Trophoblast cell (in vitro differentiated cells and primary cell): ENCODE measurements at regions not wholly inside any gene's neighbourhood (a gene's known extent, or its start where the extent isn't known, plus 50 kb on each side); places are given as distances from the start of the nearest gene placed in this dataset.

Experiments
- DNase-seq, 2 donors: peaks; one replicate each; pipeline ENCODE4 v3.0.0-alpha.2; 2016
- H2AFZ ChIP-seq: 2 replicates; pipeline ENCODE4 v1.6.1; 2013; ENCODE audit warnings: low read length, moderate library complexity, mild to moderate bottlenecking; ENCODE audit not compliant: insufficient read depth, poor library complexity
- H2AK5ac ChIP-seq: 2 replicates; pipeline ENCODE4 v1.6.1; 2013; ENCODE audit warnings: mild to moderate bottlenecking, low read length
- H2BK120ac ChIP-seq: 2 replicates; pipeline ENCODE4 v1.6.1; 2013; ENCODE audit warnings: low read length, mild to moderate bottlenecking, moderate library complexity; ENCODE audit not compliant: insufficient read depth, poor library complexity
- H2BK12ac ChIP-seq: 2 replicates; pipeline ENCODE4 v1.6.1; 2013; ENCODE audit warnings: mild to moderate bottlenecking, low read length, moderate library complexity
- H2BK5ac ChIP-seq: 2 replicates; pipeline ENCODE4 v1.6.1; 2013; ENCODE audit warnings: low read length, low read depth, moderate library complexity, mild to moderate bottlenecking; ENCODE audit not compliant: poor library complexity
- H3K14ac ChIP-seq: 2 replicates; pipeline ENCODE4 v1.6.1; 2013; ENCODE audit warnings: mild to moderate bottlenecking, low read length
- H3K18ac ChIP-seq: 2 replicates; pipeline ENCODE4 v1.6.1; 2013; ENCODE audit warnings: mild to moderate bottlenecking, low read length
- H3K23ac ChIP-seq: 2 replicates; pipeline ENCODE4 v1.6.1; 2013; ENCODE audit warnings: low read length
- H3K27ac ChIP-seq: 2 replicates; pipeline ENCODE4 v1.5.1; 2013; ENCODE audit warnings: low read depth, mild to moderate bottlenecking, inconsistent platforms, low read length, moderate library complexity
- H3K27me3 ChIP-seq: 2 replicates; pipeline ENCODE4 v1.6.1; 2013; ENCODE audit warnings: inconsistent platforms, mild to moderate bottlenecking, low read length, moderate library complexity; ENCODE audit not compliant: insufficient read depth
- H3K36me3 ChIP-seq, 2 experiments: 1 replicate in 1 of 2; 2 replicates in 1 of 2; pipeline ENCODE4 v1.6.1; 2013; ENCODE audit warnings: low read length in 2 of 2, mild to moderate bottlenecking in 2 of 2, moderate library complexity in 1 of 2; ENCODE audit not compliant: insufficient read depth in 2 of 2, control insufficient read depth in 1 of 2
- H3K4ac ChIP-seq: 2 replicates; pipeline ENCODE4 v1.6.1; 2013; ENCODE audit warnings: low read depth, mild to moderate bottlenecking, low read length, moderate library complexity
- H3K4me1 ChIP-seq, 2 experiments: 1 replicate in 1 of 2; 2 replicates in 1 of 2; pipeline ENCODE4 v1.6.1; 2013; ENCODE audit warnings: low read length in 2 of 2, mild to moderate bottlenecking in 2 of 2, moderate library complexity in 1 of 2; ENCODE audit not compliant: insufficient read depth in 2 of 2, control insufficient read depth in 1 of 2
- H3K4me2 ChIP-seq: 2 replicates; pipeline ENCODE4 v1.6.1; 2013; ENCODE audit warnings: inconsistent platforms, mild to moderate bottlenecking, low read length, moderate library complexity
- H3K4me3 ChIP-seq: 2 replicates; pipeline ENCODE4 v1.5.1; 2013; ENCODE audit warnings: mild to moderate bottlenecking, low read depth, low read length, inconsistent platforms
- H3K79me1 ChIP-seq: one replicate; pipeline ENCODE4 v1.6.1; 2013; ENCODE audit warnings: low read length
- H3K79me2 ChIP-seq: 2 replicates; pipeline ENCODE4 v1.6.1; 2013; ENCODE audit warnings: low read length, mild to moderate bottlenecking; ENCODE audit not compliant: control insufficient read depth, insufficient read depth, poor library complexity
- H3K9ac ChIP-seq: 2 replicates; pipeline ENCODE4 v1.6.1; 2013; ENCODE audit warnings: mild to moderate bottlenecking, low read length
- H3K9me3 ChIP-seq: 2 replicates; pipeline ENCODE4 v1.6.1; 2013; ENCODE audit warnings: low read depth, mild to moderate bottlenecking, control low read depth, inconsistent platforms, low read length; ENCODE audit not compliant: insufficient read depth
- H4K12ac ChIP-seq: 2 replicates; pipeline ENCODE4 v1.6.1; 2013; ENCODE audit warnings: low read depth, mild to moderate bottlenecking, low read length, moderate library complexity
- H4K8ac ChIP-seq: 2 replicates; pipeline ENCODE4 v1.6.1; 2013; ENCODE audit warnings: low read depth, mild to moderate bottlenecking, low read length, moderate library complexity
- H4K91ac ChIP-seq: one replicate; pipeline ENCODE4 v1.6.1; 2013; ENCODE audit warnings: low read depth, mild to moderate bottlenecking, low read length, moderate library complexity
- WGBS: extraction: QIAGEN DNeasy Blood & Tissue Kit; methylation state at CpG from one replicate; pipeline ENCODE4 v1.1.7; 2013; ENCODE audit warnings: missing lambda C conversion rate; ENCODE audit not compliant: insufficient read length, insufficient coverage; ENCODE audit errors: extremely low coverage; 5-methylcytosine and 5-hydroxymethylcytosine counted together

GRCh38 chr6:53989504-53989903 lies 121.7 kb upstream of the MLIP start:
- no peak overlapping the region for H3K23ac ChIP-seq
- no peak overlapping the region for H4K12ac ChIP-seq
- H3K27ac ChIP-seq, result no peak overlapping the region
- no peaks in the 10 kb centered on the region for H3K9me3 ChIP-seq
- H3K36me3 ChIP-seq, result no peaks in the 10 kb centered on the region
- H4K91ac ChIP-seq, result no peak overlapping the region
- no peak overlapping the region for H2AK5ac ChIP-seq
- H2BK120ac ChIP-seq, result no peak overlapping the region
- no peak overlapping the region for H4K8ac ChIP-seq
- H3K4me2 ChIP-seq, result no peak overlapping the region
- no peaks in the 10 kb centered on the region for H3K79me2 ChIP-seq
- no peak overlapping the region for H3K14ac ChIP-seq
- no peaks in the 10 kb centered on the region for H3K79me1 ChIP-seq
- no peaks in the 10 kb centered on the region for H3K27me3 ChIP-seq
- H2BK5ac ChIP-seq, result no peak overlapping the region
- H3K4ac ChIP-seq, result no peak overlapping the region
- H2AFZ ChIP-seq, result no peak overlapping the region
- H3K4me1 ChIP-seq, result no peaks in the 10 kb centered on the region
- H3K9ac ChIP-seq, result no peak overlapping the region
- H3K4me3 ChIP-seq, result no peak overlapping the region
- no peak overlapping the region for H3K18ac ChIP-seq
- no peak for DNase-seq
- no peak overlapping the region for H2BK12ac ChIP-seq

GRCh38 chr6:53992522-53992921 lies 118.7 kb upstream of the MLIP start:
- Histone ChIP-seq H3K79me2 (no peaks in the 10 kb centered on the region), H3K23ac (no peak overlapping the region), H3K4me3 (no peak overlapping the region), H2AFZ (no peak overlapping the region), H3K9me3 (no peaks in the 10 kb centered on the region), H3K4me2 (no peak overlapping the region), H3K79me1 (no peaks in the 10 kb centered on the region), H3K14ac (no peak overlapping the region), H4K8ac (no peak overlapping the region), H2BK120ac (no peak overlapping the region), H3K36me3 (no peaks in the 10 kb centered on the region), H3K27me3 (no peaks in the 10 kb centered on the region), H3K4ac (no peak overlapping the region), H3K9ac (no peak overlapping the region), H4K91ac (no peak overlapping the region), H3K18ac (no peak overlapping the region), H3K27ac (no peak overlapping the region), H2BK5ac (no peak overlapping the region), H2BK12ac (no peak overlapping the region), H2AK5ac (no peak overlapping the region), H3K4me1 (no peaks in the 10 kb centered on the region), H4K12ac (no peak overlapping the region)
- WGBS, result no CpG with 5 or more reads among the region's 3 CpGs
- DNase-seq, result no peak

GRCh38 chr6:53994201-53994600 lies 117.0 kb upstream of the MLIP start:
- Histone ChIP-seq H4K8ac (no peak overlapping the region), H3K79me1 (no peaks in the 10 kb centered on the region), H3K27ac (no peak overlapping the region), H2AFZ (no peak overlapping the region), H3K4me2 (no peak overlapping the region), H4K91ac (no peak overlapping the region), H2BK12ac (no peak overlapping the region), H2BK120ac (no peak overlapping the region), H3K36me3 (no peaks in the 10 kb centered on the region), H4K12ac (no peak overlapping the region), H3K9me3 (no peaks in the 10 kb centered on the region), H2AK5ac (no peak overlapping the region), H3K18ac (no peak overlapping the region), H2BK5ac (no peak overlapping the region), H3K23ac (no peak overlapping the region), H3K4me3 (no peak overlapping the region), H3K79me2 (no peaks in the 10 kb centered on the region), H3K14ac (no peak overlapping the region), H3K4ac (no peak overlapping the region), H3K4me1 (no peaks in the 10 kb centered on the region), H3K27me3 (no peaks in the 10 kb centered on the region), H3K9ac (no peak overlapping the region)
- DNase-seq, result no peak
- WGBS, result no CpG with 5 or more reads among the region's 1 CpG

DNA sequence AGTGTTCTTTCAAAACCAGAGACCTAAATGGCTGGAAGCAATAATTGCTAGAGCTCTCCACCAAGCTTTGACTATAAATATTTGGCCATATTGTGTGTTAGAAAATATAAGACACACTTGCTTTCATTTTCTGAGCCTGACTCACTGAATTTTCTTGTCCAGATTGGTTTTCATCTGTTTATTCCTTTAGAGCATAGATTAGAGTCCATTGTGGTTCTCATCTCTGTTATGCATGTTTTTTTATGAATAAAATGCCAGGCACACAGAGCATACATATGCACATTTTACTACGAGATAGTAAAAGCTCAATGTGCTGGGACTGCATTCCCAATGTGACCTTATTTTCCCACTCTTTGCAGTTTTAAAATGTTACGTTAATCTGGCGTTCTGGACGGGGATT lies 115.3 kb upstream of the MLIP start:
- H3K4ac ChIP-seq, result no peak overlapping the region
- H4K91ac ChIP-seq, result no peak overlapping the region
- no peaks in the 10 kb centered on the region for H3K79me2 ChIP-seq
- no peak for DNase-seq
- no peak overlapping the region for H2AK5ac ChIP-seq
- H3K27me3 ChIP-seq, result no peaks in the 10 kb centered on the region
- no peak overlapping the region for H2BK5ac ChIP-seq
- H3K4me1 ChIP-seq, result no peaks in the 10 kb centered on the region
- H3K4me3 ChIP-seq, result no peak overlapping the region
- H3K23ac ChIP-seq, result no peak overlapping the region
- no peak overlapping the region for H3K4me2 ChIP-seq
- H2BK120ac ChIP-seq, result no peak overlapping the region
- no peak overlapping the region for H4K12ac ChIP-seq
- no peak overlapping the region for H3K18ac ChIP-seq
- no peak overlapping the region for H2AFZ ChIP-seq
- H2BK12ac ChIP-seq, result no peak overlapping the region
- H3K9me3 ChIP-seq, result no peaks in the 10 kb centered on the region
- WGBS, result no CpG with 5 or more reads among the region's 4 CpGs
- no peaks in the 10 kb centered on the region for H3K36me3 ChIP-seq
- no peak overlapping the region for H3K14ac ChIP-seq
- H3K27ac ChIP-seq, result no peak overlapping the region
- no peak overlapping the region for H3K9ac ChIP-seq
- H3K79me1 ChIP-seq, result no peaks in the 10 kb centered on the region
- H4K8ac ChIP-seq, result no peak overlapping the region

DNA sequence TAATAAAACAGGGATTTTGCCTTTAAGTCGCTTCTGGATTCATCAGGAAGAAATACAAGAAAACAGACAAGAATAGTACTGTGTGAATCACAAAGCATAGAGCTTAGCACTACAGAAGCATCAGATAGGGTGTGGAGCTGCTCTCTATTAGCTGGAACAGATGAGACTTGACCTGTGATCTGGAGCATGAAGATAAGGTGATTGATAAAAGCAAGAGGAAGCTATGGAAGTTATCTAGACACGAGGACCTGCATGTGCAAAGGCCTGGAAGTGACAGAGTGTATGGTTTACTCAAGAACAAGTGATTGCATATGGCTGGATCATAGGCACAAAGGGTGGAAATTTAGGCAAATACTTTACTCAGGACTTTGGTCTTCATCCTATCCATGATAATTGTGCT lies 112.9 kb upstream of the MLIP start:
- no peak overlapping the region for H4K12ac ChIP-seq
- peak in 1 of 2 donors; percentile 49 for DNase-seq
- H2AFZ ChIP-seq, result no peak overlapping the region
- no peaks in the 10 kb centered on the region for H3K9me3 ChIP-seq
- no peak overlapping the region for H2BK5ac ChIP-seq
- H3K4me1 ChIP-seq, result no peaks in the 10 kb centered on the region
- no peak overlapping the region for H3K9ac ChIP-seq
- no peak overlapping the region for H3K18ac ChIP-seq
- H3K23ac ChIP-seq, result no peak overlapping the region
- no peak overlapping the region for H2BK120ac ChIP-seq
- H2BK12ac ChIP-seq, result no peak overlapping the region
- no peaks in the 10 kb centered on the region for H3K79me2 ChIP-seq
- no peak overlapping the region for H2AK5ac ChIP-seq
- H3K4me2 ChIP-seq, result no peak overlapping the region
- no peaks in the 10 kb centered on the region for H3K27me3 ChIP-seq
- no peak overlapping the region for H3K14ac ChIP-seq
- H3K4me3 ChIP-seq, result no peak overlapping the region
- H4K91ac ChIP-seq, result no peak overlapping the region
- no peak overlapping the region for H4K8ac ChIP-seq
- H3K4ac ChIP-seq, result no peak overlapping the region
- H3K36me3 ChIP-seq, result no peaks in the 10 kb centered on the region
- no CpG with 5 or more reads among the region's 2 CpGs for WGBS
- no peaks in the 10 kb centered on the region for H3K79me1 ChIP-seq
- no peak overlapping the region for H3K27ac ChIP-seq
